ENCODE measurements at regions not wholly inside any gene's neighbourhood (a gene's known extent, or its start where the extent isn't known, plus 50 kb on each side); places are given as distances from the start of the nearest gene placed in this dataset.

- peak; percentile 23 for DNase-seq (ENCODE audit: low spot score)
Observed at GRCh38 chr6:169046483-169047192, 207.0 kb downstream of the THBS2 start.

- DNase-seq (ENCODE audit: low spot score): no peak
Observed at GRCh38 chr6:169046021-169046420, 207.6 kb downstream of the THBS2 start.

- no peak for DNase-seq (ENCODE audit: low spot score)
Observed at GRCh38 chr6:169045486-169045885, 208.2 kb downstream of the THBS2 start.

GRCh38 chr6:169044381-169045230 lies 209.0 kb downstream of the THBS2 start:
- DNase-seq (ENCODE audit: low spot score): no peak

- no peak for DNase-seq (ENCODE audit: low spot score)
Observed at GRCh38 chr6:169042061-169042460, 211.6 kb downstream of the THBS2 start.

- DNase-seq (ENCODE audit: low spot score): no peak
Observed at GRCh38 chr6:169041078-169041477, 212.6 kb downstream of the THBS2 start.

- no peak for DNase-seq (ENCODE audit: low spot score)
Observed at GRCh38 chr6:169038691-169039090, 215.0 kb downstream of the THBS2 start.

- DNase-seq (ENCODE audit: low spot score): no peak
Observed at GRCh38 chr6:169035385-169036240, 218.0 kb downstream of the THBS2 start.

- no peak for DNase-seq (ENCODE audit: low spot score)
Observed at GRCh38 chr6:169034516-169035167, 219.0 kb downstream of the THBS2 start.

GRCh38 chr6:169029861-169030260 lies 223.8 kb downstream of the THBS2 start:
- DNase-seq (ENCODE audit: low spot score): no peak

- no peak for DNase-seq (ENCODE audit: low spot score)
Observed at GRCh38 chr6:169028343-169028742, 225.3 kb downstream of the THBS2 start.

- no peak for DNase-seq (ENCODE audit: low spot score)
Observed at GRCh38 chr6:169026175-169026574, 227.5 kb downstream of the THBS2 start.

GRCh38 chr6:169024047-169024660 lies 229.5 kb downstream of the THBS2 start:
- no peak for DNase-seq (ENCODE audit: low spot score)

GRCh38 chr6:169023161-169023874 lies 230.3 kb downstream of the THBS2 start:
- no peak for DNase-seq (ENCODE audit: low spot score)

GRCh38 chr6:169022079-169022478 lies 231.6 kb downstream of the THBS2 start:
- no peak for DNase-seq (ENCODE audit: low spot score)

GRCh38 chr6:169020821-169021220 lies 232.8 kb downstream of the THBS2 start:
- DNase-seq (ENCODE audit: low spot score): no peak

GRCh38 chr6:169019727-169020491 lies 233.7 kb downstream of the THBS2 start:
- peak; percentile 26 for DNase-seq (ENCODE audit: low spot score)

- DNase-seq (ENCODE audit: low spot score): no peak
Observed at GRCh38 chr6:169019111-169019510, 234.5 kb downstream of the THBS2 start.

- DNase-seq (ENCODE audit: low spot score): no peak
Observed at GRCh38 chr6:169016758-169017157, 236.9 kb downstream of the THBS2 start.
